Tibial nerve (tissue), 4 donors: ENCODE measurements at regions not wholly inside any gene's neighbourhood (a gene's known extent, or its start where the extent isn't known, plus 50 kb on each side); places are given as distances from the start of the nearest gene placed in this dataset.

Experiments
- DNase-seq, 2 donors: peaks; one replicate each; pipeline ENCODE4 v3.0.0-alpha.2; 2019; ENCODE audit warnings: low spot score in 2 of 2
- H3K27ac ChIP-seq, 4 donors: fragments of 200-600 bp; sonication (generic) in 3 of 4; one replicate each; pipeline ENCODE4 v1.5.1; 2017 to 2019; ENCODE audit warnings: mild to moderate bottlenecking in 1 of 4
- H3K27me3 ChIP-seq, 2 donors: fragments of 200-600 bp; sonication (generic) in 1 of 2; one replicate each; pipeline versions ENCODE4 v1.5.1 to v1.6.0; 2017 to 2019
- H3K36me3 ChIP-seq, 3 donors: fragments of 200-600 bp; sonication (generic); one replicate each; pipeline ENCODE4 v1.5.1; 2018 to 2019
- H3K4me1 ChIP-seq, 4 donors: fragments of 200-600 bp; sonication (generic) in 3 of 4; one replicate each; pipeline ENCODE4 v1.5.1; 2017 to 2019
- H3K4me3 ChIP-seq, 4 donors: fragments of 200-600 bp; sonication (generic) in 3 of 4; one replicate each; pipeline ENCODE4 v1.5.1; 2017 to 2019; ENCODE audit warnings: mild to moderate bottlenecking in 1 of 4, moderate library complexity in 1 of 4
- H3K9me3 ChIP-seq, 4 donors: fragments of 200-600 bp; sonication (generic) in 3 of 4; one replicate each; pipeline ENCODE4 v1.5.1; 2017 to 2019
- EP300 ChIP-seq, 2 donors: sonication (generic); formaldehyde crosslinking; IDR thresholded peaks; one replicate each; pipeline ENCODE4 v1.6.1; 2017; ENCODE audit warnings: antibody characterized with exemption in 2 of 2, mild to moderate bottlenecking in 1 of 2
- POLR2A ChIP-seq, 2 donors: fragments of 450-650 bp; IDR thresholded peaks; one replicate each; pipeline ENCODE4 v1.6.1; 2017; ENCODE audit warnings: antibody characterized with exemption in 2 of 2, mild to moderate bottlenecking in 2 of 2, moderate library complexity in 2 of 2
- WGBS, 2 donors: methylation state at CpG; one replicate each; pipeline ENCODE4 v1.1.5; 2018; 5-methylcytosine and 5-hydroxymethylcytosine counted together
- TF ChIP-seq, protein P1 (sequence below), 5 experiments: fragments of 200-600 bp in 3 of 5; fragments of 450-650 bp in 2 of 5; sonication (generic) in 3 of 5; IDR thresholded peaks; one replicate each; pipeline ENCODE4 v1.5.1; 2016 to 2019; ENCODE audit warnings: antibody characterized with exemption in 5 of 5, mild to moderate bottlenecking in 3 of 5, moderate library complexity in 2 of 5

DNA sequence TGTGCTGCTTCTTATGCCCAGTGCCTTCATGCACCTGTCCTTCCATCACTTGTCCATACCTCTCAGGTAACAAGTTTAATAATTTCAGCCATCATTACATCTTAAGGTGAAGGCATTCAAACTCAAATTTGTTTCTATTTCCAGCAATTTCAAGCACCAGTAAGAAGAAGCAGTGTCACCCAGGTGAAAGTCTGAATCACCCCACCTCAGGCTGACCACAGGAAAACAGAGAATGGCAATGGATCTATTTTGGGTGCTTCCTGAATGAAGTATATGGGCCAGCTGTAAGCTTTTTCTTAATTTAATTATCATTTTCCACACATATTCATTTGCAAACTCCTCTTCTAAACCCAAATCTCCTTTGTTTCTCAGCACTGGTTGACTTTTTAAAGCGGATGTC lies 372.7 kb upstream of the SOX11 start:
- H3K4me3 ChIP-seq, result no peak overlapping the region
- no peak for DNase-seq
- WGBS, 2 donors, result 91% methylated on average over 1 of the region's 1 CpG
- H3K4me1 ChIP-seq, result no peaks in the 10 kb centered on the region
- H3K27ac ChIP-seq, result no peak overlapping the region
- no peaks in the 10 kb centered on the region for H3K27me3 ChIP-seq
- no peaks in the 10 kb centered on the region for H3K36me3 ChIP-seq
- no peaks in the 10 kb centered on the region for H3K9me3 ChIP-seq
- TF ChIP-seq POLR2A (IDR thresholded peaks at IDR 0.05) (no peak), EP300 (IDR thresholded peaks at IDR 0.05) (no peak)
- TF ChIP-seq, protein P1, sequence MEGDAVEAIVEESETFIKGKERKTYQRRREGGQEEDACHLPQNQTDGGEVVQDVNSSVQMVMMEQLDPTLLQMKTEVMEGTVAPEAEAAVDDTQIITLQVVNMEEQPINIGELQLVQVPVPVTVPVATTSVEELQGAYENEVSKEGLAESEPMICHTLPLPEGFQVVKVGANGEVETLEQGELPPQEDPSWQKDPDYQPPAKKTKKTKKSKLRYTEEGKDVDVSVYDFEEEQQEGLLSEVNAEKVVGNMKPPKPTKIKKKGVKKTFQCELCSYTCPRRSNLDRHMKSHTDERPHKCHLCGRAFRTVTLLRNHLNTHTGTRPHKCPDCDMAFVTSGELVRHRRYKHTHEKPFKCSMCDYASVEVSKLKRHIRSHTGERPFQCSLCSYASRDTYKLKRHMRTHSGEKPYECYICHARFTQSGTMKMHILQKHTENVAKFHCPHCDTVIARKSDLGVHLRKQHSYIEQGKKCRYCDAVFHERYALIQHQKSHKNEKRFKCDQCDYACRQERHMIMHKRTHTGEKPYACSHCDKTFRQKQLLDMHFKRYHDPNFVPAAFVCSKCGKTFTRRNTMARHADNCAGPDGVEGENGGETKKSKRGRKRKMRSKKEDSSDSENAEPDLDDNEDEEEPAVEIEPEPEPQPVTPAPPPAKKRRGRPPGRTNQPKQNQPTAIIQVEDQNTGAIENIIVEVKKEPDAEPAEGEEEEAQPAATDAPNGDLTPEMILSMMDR (IDR thresholded peaks at IDR 0.05), result no peak

DNA sequence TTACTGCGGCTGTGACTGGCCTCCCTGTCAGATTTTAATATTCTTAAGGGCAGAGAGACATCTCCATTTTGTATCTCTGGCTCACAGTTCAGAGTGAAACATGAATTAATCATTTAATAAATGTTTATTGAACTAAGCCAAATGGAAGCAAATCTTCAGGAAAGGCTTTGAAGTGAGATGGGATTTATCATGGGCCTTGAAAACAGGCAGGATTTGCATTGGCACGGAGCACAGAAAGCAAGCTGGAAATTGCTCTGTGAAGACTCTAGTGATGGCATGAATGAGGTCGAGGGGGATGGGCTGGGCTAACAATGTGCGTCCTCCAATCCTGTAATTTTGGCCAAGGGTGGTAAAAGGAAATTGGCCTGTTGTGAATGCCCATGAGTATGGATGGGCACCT lies 369.8 kb upstream of the SOX11 start:
- Histone ChIP-seq H3K36me3 (no peaks in the 10 kb centered on the region), H3K9me3 (no peaks in the 10 kb centered on the region), H3K27ac (no peak overlapping the region), H3K27me3 (no peaks in the 10 kb centered on the region), H3K4me1 (no peaks in the 10 kb centered on the region), H3K4me3 (no peak overlapping the region)
- no peak for DNase-seq
- TF ChIP-seq, protein P1 (IDR thresholded peaks at IDR 0.05), result no peak
- TF ChIP-seq POLR2A (IDR thresholded peaks at IDR 0.05) (no peak), EP300 (IDR thresholded peaks at IDR 0.05) (no peak)
- WGBS, 2 donors, result 56 to 57% methylated on average over 4 of the region's 4 CpGs

DNA sequence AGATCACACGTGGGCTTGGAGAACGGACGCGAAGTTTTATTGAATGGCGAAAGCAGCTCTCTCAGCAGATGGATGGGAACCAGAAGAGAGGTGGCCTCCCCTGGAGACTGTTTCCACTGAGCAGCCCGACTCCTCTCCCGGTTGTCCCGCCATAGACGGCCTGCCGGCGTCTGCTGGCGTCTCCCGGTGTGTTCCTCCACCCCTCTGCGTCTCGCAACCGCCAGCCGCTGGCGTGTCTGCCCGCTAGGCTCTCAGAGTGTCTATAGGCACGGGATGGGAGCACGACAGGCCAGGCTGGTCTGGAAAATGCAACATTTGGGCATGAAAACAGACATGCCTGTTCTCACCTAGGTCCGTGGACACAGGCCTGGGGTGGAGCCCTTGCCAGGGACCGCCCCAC lies 366.7 kb upstream of the SOX11 start:
- TF ChIP-seq POLR2A (IDR thresholded peaks at IDR 0.05) (no peak), EP300 (IDR thresholded peaks at IDR 0.05) (no peak)
- TF ChIP-seq, protein P1 (IDR thresholded peaks at IDR 0.05), result no peak
- 95 to 96% methylated on average over 23 of the region's 23 CpGs for WGBS, 2 donors
- Histone ChIP-seq H3K27ac (no peak overlapping the region), H3K9me3 (no peaks in the 10 kb centered on the region), H3K36me3 (no peaks in the 10 kb centered on the region), H3K4me3 (no peak overlapping the region), H3K27me3 (no peaks in the 10 kb centered on the region), H3K4me1 (no peaks in the 10 kb centered on the region)
- DNase-seq, result no peak

DNA sequence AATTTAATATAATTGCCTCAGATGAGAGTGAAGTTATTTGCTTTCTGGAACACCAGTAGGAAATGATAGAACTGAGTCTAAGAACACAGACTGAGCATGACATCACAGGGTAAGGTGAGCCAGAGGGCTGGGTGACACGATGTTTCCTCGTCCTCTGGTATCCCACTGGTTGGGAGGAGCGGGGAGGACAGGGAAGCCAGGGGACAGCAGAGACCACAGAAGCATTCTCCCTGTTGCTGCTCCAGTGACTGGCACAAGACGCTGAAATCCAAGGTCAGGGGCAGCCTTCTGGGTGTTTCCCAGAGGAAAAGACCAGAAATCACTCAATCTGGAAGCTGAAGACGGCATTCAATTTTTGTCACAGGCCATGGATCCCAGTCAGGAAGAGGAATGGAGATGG lies 363.4 kb upstream of the SOX11 start:
- no peaks in the 10 kb centered on the region for H3K36me3 ChIP-seq
- no peak overlapping the region for H3K27ac ChIP-seq
- DNase-seq, result no peak
- H3K4me3 ChIP-seq, result no peak overlapping the region
- no peaks in the 10 kb centered on the region for H3K4me1 ChIP-seq
- H3K27me3 ChIP-seq, result no peaks in the 10 kb centered on the region
- WGBS, 2 donors, result 62 to 75% methylated on average over 5 of the region's 5 CpGs
- H3K9me3 ChIP-seq, result no peaks in the 10 kb centered on the region
- TF ChIP-seq, protein P1 (IDR thresholded peaks at IDR 0.05), result no peak
- TF ChIP-seq POLR2A (IDR thresholded peaks at IDR 0.05) (no peak), EP300 (IDR thresholded peaks at IDR 0.05) (no peak)

DNA sequence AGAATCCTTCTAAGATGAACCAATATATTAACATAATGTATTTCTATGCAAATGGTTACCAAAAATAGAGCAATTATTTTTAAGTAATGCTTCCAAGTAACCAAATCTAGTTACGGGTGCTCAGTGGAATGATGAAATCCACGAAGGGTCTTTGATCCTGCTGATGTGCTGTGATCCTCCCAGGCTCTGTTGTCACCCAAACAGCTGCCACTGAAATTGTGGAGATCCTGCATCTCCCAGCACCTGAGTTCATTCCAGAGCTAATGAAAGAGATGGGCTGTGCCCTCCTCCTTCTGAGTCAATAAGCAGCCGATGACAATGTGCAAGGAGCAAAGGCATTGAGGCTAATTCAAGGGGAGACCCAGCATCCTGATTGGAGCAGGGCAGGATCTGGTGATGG lies 362.4 kb upstream of the SOX11 start:
- Histone ChIP-seq H3K36me3 (no peaks in the 10 kb centered on the region), H3K9me3 (no peaks in the 10 kb centered on the region), H3K27ac (no peak overlapping the region), H3K4me3 (no peak overlapping the region), H3K4me1 (no peaks in the 10 kb centered on the region), H3K27me3 (no peaks in the 10 kb centered on the region)
- WGBS, 2 donors, result 77 to 81% methylated on average over 3 of the region's 3 CpGs
- TF ChIP-seq POLR2A (IDR thresholded peaks at IDR 0.05), result no peak
- no peak for TF ChIP-seq EP300 (IDR thresholded peaks at IDR 0.05)
- TF ChIP-seq, protein P1 (IDR thresholded peaks at IDR 0.05), result no peak
- no peak for DNase-seq
